Trophoblast cell (in vitro differentiated cells and primary cell): ENCODE measurements at regions not wholly inside any gene's neighbourhood (a gene's known extent, or its start where the extent isn't known, plus 50 kb on each side); places are given as distances from the start of the nearest gene placed in this dataset.

ENCODE experiments used
- DNase-seq, 2 donors: peaks; one replicate each; pipeline ENCODE4 v3.0.0-alpha.2; 2016
- H2AFZ ChIP-seq: 2 replicates; pipeline ENCODE4 v1.6.1; 2013; ENCODE audit warnings: low read length, moderate library complexity, mild to moderate bottlenecking; ENCODE audit not compliant: insufficient read depth, poor library complexity
- H2AK5ac ChIP-seq: 2 replicates; pipeline ENCODE4 v1.6.1; 2013; ENCODE audit warnings: mild to moderate bottlenecking, low read length
- H2BK120ac ChIP-seq: 2 replicates; pipeline ENCODE4 v1.6.1; 2013; ENCODE audit warnings: low read length, mild to moderate bottlenecking, moderate library complexity; ENCODE audit not compliant: insufficient read depth, poor library complexity
- H2BK12ac ChIP-seq: 2 replicates; pipeline ENCODE4 v1.6.1; 2013; ENCODE audit warnings: mild to moderate bottlenecking, low read length, moderate library complexity
- H2BK5ac ChIP-seq: 2 replicates; pipeline ENCODE4 v1.6.1; 2013; ENCODE audit warnings: low read length, low read depth, moderate library complexity, mild to moderate bottlenecking; ENCODE audit not compliant: poor library complexity
- H3K14ac ChIP-seq: 2 replicates; pipeline ENCODE4 v1.6.1; 2013; ENCODE audit warnings: mild to moderate bottlenecking, low read length
- H3K18ac ChIP-seq: 2 replicates; pipeline ENCODE4 v1.6.1; 2013; ENCODE audit warnings: mild to moderate bottlenecking, low read length
- H3K23ac ChIP-seq: 2 replicates; pipeline ENCODE4 v1.6.1; 2013; ENCODE audit warnings: low read length
- H3K27ac ChIP-seq: 2 replicates; pipeline ENCODE4 v1.5.1; 2013; ENCODE audit warnings: low read depth, mild to moderate bottlenecking, inconsistent platforms, low read length, moderate library complexity
- H3K27me3 ChIP-seq: 2 replicates; pipeline ENCODE4 v1.6.1; 2013; ENCODE audit warnings: inconsistent platforms, mild to moderate bottlenecking, low read length, moderate library complexity; ENCODE audit not compliant: insufficient read depth
- H3K36me3 ChIP-seq, 2 experiments: 1 replicate in 1 of 2; 2 replicates in 1 of 2; pipeline ENCODE4 v1.6.1; 2013; ENCODE audit warnings: low read length in 2 of 2, mild to moderate bottlenecking in 2 of 2, moderate library complexity in 1 of 2; ENCODE audit not compliant: insufficient read depth in 2 of 2, control insufficient read depth in 1 of 2
- H3K4ac ChIP-seq: 2 replicates; pipeline ENCODE4 v1.6.1; 2013; ENCODE audit warnings: low read depth, mild to moderate bottlenecking, low read length, moderate library complexity
- H3K4me1 ChIP-seq, 2 experiments: 1 replicate in 1 of 2; 2 replicates in 1 of 2; pipeline ENCODE4 v1.6.1; 2013; ENCODE audit warnings: low read length in 2 of 2, mild to moderate bottlenecking in 2 of 2, moderate library complexity in 1 of 2; ENCODE audit not compliant: insufficient read depth in 2 of 2, control insufficient read depth in 1 of 2
- H3K4me2 ChIP-seq: 2 replicates; pipeline ENCODE4 v1.6.1; 2013; ENCODE audit warnings: inconsistent platforms, mild to moderate bottlenecking, low read length, moderate library complexity
- H3K4me3 ChIP-seq: 2 replicates; pipeline ENCODE4 v1.5.1; 2013; ENCODE audit warnings: mild to moderate bottlenecking, low read depth, low read length, inconsistent platforms
- H3K79me1 ChIP-seq: one replicate; pipeline ENCODE4 v1.6.1; 2013; ENCODE audit warnings: low read length
- H3K79me2 ChIP-seq: 2 replicates; pipeline ENCODE4 v1.6.1; 2013; ENCODE audit warnings: low read length, mild to moderate bottlenecking; ENCODE audit not compliant: control insufficient read depth, insufficient read depth, poor library complexity
- H3K9ac ChIP-seq: 2 replicates; pipeline ENCODE4 v1.6.1; 2013; ENCODE audit warnings: mild to moderate bottlenecking, low read length
- H3K9me3 ChIP-seq: 2 replicates; pipeline ENCODE4 v1.6.1; 2013; ENCODE audit warnings: low read depth, mild to moderate bottlenecking, control low read depth, inconsistent platforms, low read length; ENCODE audit not compliant: insufficient read depth
- H4K12ac ChIP-seq: 2 replicates; pipeline ENCODE4 v1.6.1; 2013; ENCODE audit warnings: low read depth, mild to moderate bottlenecking, low read length, moderate library complexity
- H4K8ac ChIP-seq: 2 replicates; pipeline ENCODE4 v1.6.1; 2013; ENCODE audit warnings: low read depth, mild to moderate bottlenecking, low read length, moderate library complexity
- H4K91ac ChIP-seq: one replicate; pipeline ENCODE4 v1.6.1; 2013; ENCODE audit warnings: low read depth, mild to moderate bottlenecking, low read length, moderate library complexity
- WGBS: extraction: QIAGEN DNeasy Blood & Tissue Kit; methylation state at CpG from one replicate; pipeline ENCODE4 v1.1.7; 2013; ENCODE audit warnings: missing lambda C conversion rate; ENCODE audit not compliant: insufficient read length, insufficient coverage; ENCODE audit errors: extremely low coverage; 5-methylcytosine and 5-hydroxymethylcytosine counted together

GRCh38 chr18:22063672-22064071 lies 105.7 kb upstream of the GATA6 start:
- Histone ChIP-seq H3K79me1 (no peaks in the 10 kb centered on the region), H4K12ac (no peak overlapping the region), H3K36me3 (no peaks in the 10 kb centered on the region), H2BK12ac (no peak overlapping the region), H2BK120ac (no peak overlapping the region), H3K9me3 (no peaks in the 10 kb centered on the region), H4K91ac (no peak overlapping the region), H4K8ac (no peak overlapping the region), H2AK5ac (no peak overlapping the region), H3K27me3 (no peaks in the 10 kb centered on the region), H3K4me1 (no peaks in the 10 kb centered on the region), H3K27ac (no peak overlapping the region), H3K23ac (no peak overlapping the region), H3K79me2 (no peaks in the 10 kb centered on the region), H2AFZ (no peak overlapping the region), H2BK5ac (no peak overlapping the region), H3K18ac (no peak overlapping the region), H3K4me2 (no peak overlapping the region), H3K4ac (no peak overlapping the region), H3K4me3 (no peak overlapping the region), H3K9ac (no peak overlapping the region), H3K14ac (no peak overlapping the region)
- WGBS, result no CpG with 5 or more reads among the region's 3 CpGs
- no peak for DNase-seq

- Histone ChIP-seq H2BK12ac (no peak overlapping the region), H2BK120ac (no peak overlapping the region), H3K18ac (no peak overlapping the region), H3K9me3 (no peaks in the 10 kb centered on the region), H3K4me2 (no peak overlapping the region), H3K23ac (no peak overlapping the region), H4K12ac (no peak overlapping the region), H2AFZ (no peak overlapping the region), H3K27ac (no peak overlapping the region), H3K27me3 (no peaks in the 10 kb centered on the region), H2BK5ac (no peak overlapping the region), H3K79me2 (no peaks in the 10 kb centered on the region), H3K14ac (no peak overlapping the region), H4K91ac (no peak overlapping the region), H3K4ac (no peak overlapping the region), H3K79me1 (no peaks in the 10 kb centered on the region), H3K4me1 (no peaks in the 10 kb centered on the region), H4K8ac (no peak overlapping the region), H3K9ac (no peak overlapping the region), H3K36me3 (no peaks in the 10 kb centered on the region), H3K4me3 (no peak overlapping the region), H2AK5ac (no peak overlapping the region)
- DNase-seq, result no peak
- WGBS, result no CpG with 5 or more reads among the region's 7 CpGs
These were observed 104.8 kb upstream of the GATA6 start for GRCh38 chr18:22064581-22064980.

GRCh38 chr18:22065311-22065710 lies 104.1 kb upstream of the GATA6 start:
- H2BK120ac ChIP-seq, result no peak overlapping the region
- H4K12ac ChIP-seq, result no peak overlapping the region
- H3K79me2 ChIP-seq, result no peaks in the 10 kb centered on the region
- H3K9me3 ChIP-seq, result no peaks in the 10 kb centered on the region
- no peak overlapping the region for H3K4me2 ChIP-seq
- H3K4me1 ChIP-seq, result peaks cover 0 to 4% of the 10 kb centered on the region in 2 experiments
- no peak overlapping the region for H4K91ac ChIP-seq
- H3K79me1 ChIP-seq, result no peaks in the 10 kb centered on the region
- H3K18ac ChIP-seq, result no peak overlapping the region
- no peak overlapping the region for H4K8ac ChIP-seq
- no peak for DNase-seq
- no peak overlapping the region for H2BK5ac ChIP-seq
- H3K23ac ChIP-seq, result no peak overlapping the region
- WGBS, result no CpG with 5 or more reads among the region's 5 CpGs
- H3K14ac ChIP-seq, result no peak overlapping the region
- no peak overlapping the region for H3K9ac ChIP-seq
- H2AFZ ChIP-seq, result no peak overlapping the region
- no peak overlapping the region for H3K4me3 ChIP-seq
- H2AK5ac ChIP-seq, result no peak overlapping the region
- no peak overlapping the region for H3K27ac ChIP-seq
- no peak overlapping the region for H3K4ac ChIP-seq
- no peak overlapping the region for H2BK12ac ChIP-seq
- H3K27me3 ChIP-seq, result no peaks in the 10 kb centered on the region
- H3K36me3 ChIP-seq, result no peaks in the 10 kb centered on the region

- H3K23ac ChIP-seq, result no peak overlapping the region
- no peaks in the 10 kb centered on the region for H3K27me3 ChIP-seq
- H2AFZ ChIP-seq, result no peak overlapping the region
- WGBS, result no CpG with 5 or more reads among the region's 9 CpGs
- H3K79me1 ChIP-seq, result no peaks in the 10 kb centered on the region
- no peak overlapping the region for H2BK120ac ChIP-seq
- no peak overlapping the region for H2BK5ac ChIP-seq
- H3K79me2 ChIP-seq, result no peaks in the 10 kb centered on the region
- H4K12ac ChIP-seq, result no peak overlapping the region
- H2AK5ac ChIP-seq, result no peak overlapping the region
- DNase-seq, result peak; percentile 76 to 87
- H3K9ac ChIP-seq, result no peak overlapping the region
- H3K4me3 ChIP-seq, result no peak overlapping the region
- H2BK12ac ChIP-seq, result no peak overlapping the region
- no peaks in the 10 kb centered on the region for H3K36me3 ChIP-seq
- H4K91ac ChIP-seq, result no peak overlapping the region
- H3K4ac ChIP-seq, result no peak overlapping the region
- peaks cover 0 to 4% of the 10 kb centered on the region in 2 experiments for H3K4me1 ChIP-seq
- H3K18ac ChIP-seq, result no peak overlapping the region
- H3K9me3 ChIP-seq, result no peaks in the 10 kb centered on the region
- H3K14ac ChIP-seq, result no peak overlapping the region
- no peak overlapping the region for H4K8ac ChIP-seq
- H3K27ac ChIP-seq, result no peak overlapping the region
- no peak overlapping the region for H3K4me2 ChIP-seq
These were observed 103.3 kb upstream of the GATA6 start for GRCh38 chr18:22066083-22066485.
